BE2C (cell line): ENCODE measurements at regions not wholly inside any gene's neighbourhood (a gene's known extent, or its start where the extent isn't known, plus 50 kb on each side); places are given as distances from the start of the nearest gene placed in this dataset.
"Not testable (repeated sequence)": the region's sequence is repeated elsewhere in the genome, so short reads cannot be mapped to it uniquely, and the experiment has no call there.

Experiments used
- DNase-seq: peaks from one replicate; pipeline ENCODE4 v3.0.0-alpha.2; 2020
- H3K27me3 ChIP-seq: fragments of 250-450 bp; sonication (Bioruptor Pico); 2 replicates; pipeline ENCODE4 v1.5.1; 2020; ENCODE audit warnings: mild to moderate bottlenecking
- H3K36me3 ChIP-seq: fragments of 250-450 bp; sonication (Bioruptor Pico); 2 replicates; pipeline ENCODE4 v1.5.1; 2020; ENCODE audit warnings: mild to moderate bottlenecking
- H3K4me1 ChIP-seq: fragments of 250-450 bp; sonication (Bioruptor Pico); 2 replicates; pipeline ENCODE4 v1.5.1; 2020
- H3K4me3 ChIP-seq: 2 replicates; pipeline ENCODE4 v1.5.1; 2011; ENCODE audit warnings: low read depth, low read length
- H3K9me3 ChIP-seq: fragments of 250-450 bp; sonication (Bioruptor Pico); 2 replicates; pipeline ENCODE4 v1.5.1; 2020
- TF ChIP-seq, protein P1 (sequence below): IDR thresholded peaks from 2 replicates; pipeline ENCODE4 v1.5.1; 2012; ENCODE audit warnings: mild to moderate bottlenecking, low read depth, low read length

DNA sequence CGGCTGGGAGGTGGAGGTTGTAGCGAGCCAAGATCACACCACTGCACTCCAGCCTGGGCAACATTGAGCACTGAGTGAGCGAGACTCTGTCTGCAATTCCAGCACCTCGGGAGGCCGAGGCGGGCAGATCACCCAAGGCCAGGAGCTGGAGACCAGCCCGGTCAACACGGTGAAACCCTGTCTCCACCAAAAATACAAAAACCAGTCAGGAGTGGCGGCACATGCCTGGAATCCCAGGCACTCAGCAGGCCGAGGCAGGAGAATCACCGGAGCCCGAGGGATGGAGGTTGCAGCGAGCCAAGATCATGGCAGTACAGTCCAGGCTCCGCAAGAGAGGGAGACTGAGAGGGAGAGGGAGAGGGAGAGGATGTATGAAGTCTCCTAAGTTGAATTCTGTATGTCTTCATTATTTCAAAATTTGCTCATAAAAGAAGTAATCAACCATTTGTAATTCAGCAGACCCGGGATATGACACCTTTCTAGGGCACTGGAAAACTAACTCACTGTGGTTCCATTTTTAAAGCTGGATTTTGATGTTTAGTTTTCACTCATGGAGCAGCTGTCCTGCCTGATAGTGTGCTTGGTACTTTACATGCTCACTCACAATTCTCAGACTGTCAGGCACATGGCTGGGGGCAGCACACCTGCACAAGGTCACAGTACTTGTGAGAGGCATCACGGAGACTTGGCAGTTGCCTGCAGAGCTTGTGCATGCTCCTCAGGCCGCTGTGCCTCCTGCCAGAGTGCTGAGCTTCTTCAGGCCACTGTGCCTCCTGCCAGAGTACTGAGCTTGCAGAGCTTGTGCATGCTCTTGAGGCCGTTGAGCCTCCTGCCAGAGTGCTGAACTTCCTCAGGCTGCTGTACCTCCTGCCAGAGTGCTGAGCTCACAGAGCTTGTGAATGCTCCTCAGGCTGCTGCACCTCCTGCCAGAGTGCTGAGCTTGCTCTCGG, 106.2 kb downstream of the ERMARD start:
- Histone ChIP-seq H3K27me3 (no peaks in the 10 kb centered on the region), H3K4me3 (no peak overlapping the region), H3K4me1 (no peaks in the 10 kb centered on the region), H3K9me3 (no peaks in the 10 kb centered on the region), H3K36me3 (no peaks in the 10 kb centered on the region)
- DNase-seq = no peak
- TF ChIP-seq, protein P1, sequence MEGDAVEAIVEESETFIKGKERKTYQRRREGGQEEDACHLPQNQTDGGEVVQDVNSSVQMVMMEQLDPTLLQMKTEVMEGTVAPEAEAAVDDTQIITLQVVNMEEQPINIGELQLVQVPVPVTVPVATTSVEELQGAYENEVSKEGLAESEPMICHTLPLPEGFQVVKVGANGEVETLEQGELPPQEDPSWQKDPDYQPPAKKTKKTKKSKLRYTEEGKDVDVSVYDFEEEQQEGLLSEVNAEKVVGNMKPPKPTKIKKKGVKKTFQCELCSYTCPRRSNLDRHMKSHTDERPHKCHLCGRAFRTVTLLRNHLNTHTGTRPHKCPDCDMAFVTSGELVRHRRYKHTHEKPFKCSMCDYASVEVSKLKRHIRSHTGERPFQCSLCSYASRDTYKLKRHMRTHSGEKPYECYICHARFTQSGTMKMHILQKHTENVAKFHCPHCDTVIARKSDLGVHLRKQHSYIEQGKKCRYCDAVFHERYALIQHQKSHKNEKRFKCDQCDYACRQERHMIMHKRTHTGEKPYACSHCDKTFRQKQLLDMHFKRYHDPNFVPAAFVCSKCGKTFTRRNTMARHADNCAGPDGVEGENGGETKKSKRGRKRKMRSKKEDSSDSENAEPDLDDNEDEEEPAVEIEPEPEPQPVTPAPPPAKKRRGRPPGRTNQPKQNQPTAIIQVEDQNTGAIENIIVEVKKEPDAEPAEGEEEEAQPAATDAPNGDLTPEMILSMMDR = no peak

DNA sequence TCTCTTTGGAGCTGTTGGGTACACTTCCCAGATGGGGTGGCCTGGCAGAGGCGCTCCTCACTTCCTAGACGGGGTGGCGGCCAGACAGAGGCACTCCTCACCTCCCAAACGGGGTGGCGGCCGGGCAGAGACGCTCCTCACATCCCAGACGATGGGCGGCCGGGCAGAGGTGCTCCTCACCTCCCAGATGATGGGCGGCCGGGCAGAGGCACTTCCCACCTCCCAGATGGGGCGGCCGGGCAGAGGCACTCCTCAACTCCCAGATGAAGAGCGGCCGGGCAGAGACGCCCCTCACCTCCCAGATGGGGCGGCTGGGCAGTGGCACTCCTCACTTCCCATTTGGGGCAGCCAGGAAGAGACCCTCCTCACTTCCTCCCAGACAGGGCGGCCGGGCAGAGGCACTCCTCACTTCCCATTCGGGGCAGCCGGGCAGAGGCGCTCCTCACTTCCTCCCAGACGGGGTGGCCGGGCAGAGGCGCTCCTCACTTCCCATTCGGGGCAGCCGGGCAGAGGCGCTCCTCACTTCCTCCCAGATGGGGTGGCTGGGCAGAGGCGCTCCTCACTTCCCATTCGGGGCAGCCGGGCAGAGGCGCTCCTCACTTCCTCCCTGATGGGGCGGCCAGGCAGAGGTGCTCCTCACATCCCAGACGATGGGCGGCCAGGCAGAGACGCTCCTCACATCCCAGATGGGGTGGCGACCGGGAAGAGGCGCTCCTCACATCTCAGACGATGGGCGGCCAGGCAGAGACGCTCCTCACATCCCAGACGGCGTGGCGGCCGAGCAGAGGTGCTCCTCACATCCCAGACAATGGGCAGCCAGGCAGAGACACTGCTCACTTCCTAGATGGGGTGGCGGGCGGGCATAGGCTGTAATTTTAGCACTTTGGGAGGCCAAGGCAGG, 105.3 kb downstream of the ERMARD start:
- not testable (repeated sequence) for H3K4me1 ChIP-seq, H3K27me3 ChIP-seq, H3K36me3 ChIP-seq, H3K4me3 ChIP-seq, H3K9me3 ChIP-seq, DNase-seq

DNA sequence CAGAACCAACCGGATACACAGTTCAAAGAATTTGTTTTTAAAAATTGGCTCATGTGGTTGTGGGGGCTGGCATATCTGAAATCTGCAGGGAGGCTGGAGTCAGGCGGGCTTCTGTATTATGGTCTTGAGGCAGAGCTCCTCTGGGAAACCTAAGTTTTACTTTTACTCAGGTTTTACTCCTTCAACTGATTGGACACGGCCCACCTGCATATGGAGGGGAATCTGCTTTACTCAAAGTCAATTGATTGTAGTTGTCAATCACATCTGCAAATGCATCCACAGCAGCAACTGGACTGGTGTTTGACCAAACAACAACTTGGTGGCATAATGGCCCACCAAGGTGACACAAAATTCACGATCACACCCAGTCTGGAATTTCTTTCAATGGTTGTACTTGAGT, 103.4 kb downstream of the ERMARD start:
- Histone ChIP-seq H3K4me1 (no peaks in the 10 kb centered on the region), H3K4me3 (no peak overlapping the region), H3K27me3 (no peaks in the 10 kb centered on the region), H3K9me3 (no peaks in the 10 kb centered on the region), H3K36me3 (no peaks in the 10 kb centered on the region)
- no peak for DNase-seq
- TF ChIP-seq, protein P1 = no peak

DNA sequence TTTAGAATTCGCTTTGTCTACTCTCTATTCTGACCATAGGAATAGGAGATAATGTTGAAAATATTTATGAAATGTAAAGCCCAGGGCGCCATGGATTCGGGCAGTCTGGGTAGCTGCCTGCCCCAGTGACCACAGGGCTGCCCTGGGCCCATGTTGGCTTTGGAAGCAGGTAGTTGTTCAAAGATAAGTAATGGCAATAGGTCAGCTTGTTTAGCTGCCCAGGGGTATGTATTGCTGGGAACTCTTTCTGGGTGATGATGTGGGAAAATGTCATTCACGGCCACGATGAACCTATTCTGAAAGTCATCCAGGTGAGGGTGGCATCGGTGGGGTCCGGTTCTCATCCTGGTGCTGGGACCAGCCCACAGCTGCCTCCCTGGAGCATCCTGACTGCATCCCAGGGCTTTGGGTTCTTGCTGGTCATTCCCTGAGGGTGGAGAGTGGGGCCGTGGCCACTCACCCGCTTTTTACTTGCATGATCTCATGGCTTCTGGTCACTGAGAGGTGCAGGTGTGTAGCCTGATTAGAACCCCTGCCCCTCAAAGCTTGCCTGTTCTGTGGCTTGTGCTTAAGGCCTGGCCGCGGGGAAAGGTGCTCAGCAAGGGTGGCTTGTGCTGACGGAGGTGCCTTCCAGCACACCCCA, 102.8 kb downstream of the ERMARD start:
- DNase-seq = no peak
- Histone ChIP-seq H3K4me3 (no peak overlapping the region), H3K9me3 (no peaks in the 10 kb centered on the region), H3K36me3 (no peaks in the 10 kb centered on the region), H3K4me1 (no peaks in the 10 kb centered on the region), H3K27me3 (no peaks in the 10 kb centered on the region)
- TF ChIP-seq, protein P1 = no peak

DNA sequence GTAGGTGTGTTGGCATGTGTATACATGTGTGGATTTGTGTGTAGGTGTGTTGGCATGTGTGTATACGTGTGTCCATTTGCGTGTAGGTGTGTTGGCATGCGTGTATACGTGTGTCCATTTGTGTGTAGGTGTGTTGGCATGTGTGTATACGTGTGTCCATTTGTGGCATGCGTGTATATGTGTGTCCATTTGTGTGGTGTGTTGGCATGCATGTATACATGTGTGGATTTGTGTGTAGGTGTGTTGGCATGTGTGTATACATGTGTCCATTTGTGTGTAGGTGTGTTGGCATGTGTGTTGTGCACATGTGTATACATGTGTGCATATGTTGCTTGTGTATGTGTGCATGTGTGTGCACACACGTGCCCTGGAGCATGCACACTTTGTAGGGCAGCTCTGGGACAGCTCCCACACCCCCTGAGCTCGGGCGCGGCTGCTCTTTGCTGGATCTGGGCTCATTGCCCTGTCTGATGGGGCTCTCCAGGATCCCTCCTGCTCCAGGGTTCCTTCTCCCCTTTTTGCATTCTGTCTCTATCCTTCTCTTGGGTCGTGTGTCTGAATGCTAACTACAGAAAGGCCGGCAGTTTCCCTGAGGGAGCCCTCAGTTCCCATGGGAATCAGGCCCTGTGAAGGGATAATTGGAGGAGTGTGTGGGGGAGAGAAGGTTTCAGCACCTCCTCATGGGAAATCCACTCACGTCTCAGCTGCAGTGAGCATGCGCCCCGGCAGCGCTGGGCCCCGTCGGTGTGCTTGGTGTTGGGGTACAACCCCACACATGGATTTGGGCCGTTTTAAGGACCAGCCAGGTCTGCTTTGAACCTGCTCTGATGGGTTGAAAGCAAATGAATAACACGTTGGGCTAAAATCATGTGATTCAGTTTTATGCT, 102.0 kb downstream of the ERMARD start:
- no peak overlapping the region for H3K4me3 ChIP-seq
- no peaks in the 10 kb centered on the region for H3K36me3 ChIP-seq
- TF ChIP-seq, protein P1 = no peak
- H3K9me3 ChIP-seq = no peaks in the 10 kb centered on the region
- H3K4me1 ChIP-seq = no peaks in the 10 kb centered on the region
- DNase-seq = no peak
- no peaks in the 10 kb centered on the region for H3K27me3 ChIP-seq
